ENCODE measurements at regions not wholly inside any gene's neighbourhood (a gene's known extent, or its start where the extent isn't known, plus 50 kb on each side); places are given as distances from the start of the nearest gene placed in this dataset.
A peak's percentile ranks its signal among the peaks of the same experiment; 100 is the strongest.

GRCh38 chr1:234668577-234668955 is 58.6 kb upstream of the IRF2BP2 start:
- H3K36me3 ChIP-seq (ENCODE audit: control insufficient read depth in 1 of 2, insufficient read depth in 2 of 2, low read length in 2 of 2), result no peaks in the 10 kb centered on the region
- H2BK120ac ChIP-seq (ENCODE audit: insufficient read depth, low read length, poor library complexity), result no peak overlapping the region
- no peak overlapping the region for H2AFZ ChIP-seq (ENCODE audit: insufficient read depth, low read length, poor library complexity)
- H3K9me3 ChIP-seq (ENCODE audit: insufficient read depth, low read depth, low read length), result peaks cover 2% of the 10 kb centered on the region
- H3K79me1 ChIP-seq (ENCODE audit: low read length), result no peaks in the 10 kb centered on the region
- no peak overlapping the region for H3K4me2 ChIP-seq (ENCODE audit: low read length)
- H3K4ac ChIP-seq (ENCODE audit: low read depth, low read length), result no peak overlapping the region
- no peak overlapping the region for H2AK5ac ChIP-seq (ENCODE audit: low read length)
- H3K9ac ChIP-seq (ENCODE audit: low read length), result no peak overlapping the region
- no peak overlapping the region for H4K12ac ChIP-seq (ENCODE audit: low read depth, low read length)
- no CpG with 5 or more reads among the region's 5 CpGs for WGBS (ENCODE audit: extremely low coverage, insufficient coverage, insufficient read length)
- H4K8ac ChIP-seq (ENCODE audit: low read depth, low read length), result no peak overlapping the region
- H3K27me3 ChIP-seq (ENCODE audit: insufficient read depth, low read length), result no peaks in the 10 kb centered on the region
- no peaks in the 10 kb centered on the region for H3K79me2 ChIP-seq (ENCODE audit: control insufficient read depth, insufficient read depth, low read length, poor library complexity)
- H3K4me3 ChIP-seq (ENCODE audit: low read depth, low read length), result no peak overlapping the region
- no peak overlapping the region for H3K14ac ChIP-seq (ENCODE audit: low read length)
- H3K27ac ChIP-seq (ENCODE audit: low read depth, low read length), result no peak overlapping the region
- no peaks in the 10 kb centered on the region for H3K4me1 ChIP-seq (ENCODE audit: control insufficient read depth in 1 of 2, insufficient read depth in 2 of 2, low read length in 2 of 2)
- H4K91ac ChIP-seq (ENCODE audit: low read depth, low read length), result no peak overlapping the region
- H2BK12ac ChIP-seq (ENCODE audit: low read length), result no peak overlapping the region
- H3K18ac ChIP-seq (ENCODE audit: low read length), result no peak overlapping the region
- H2BK5ac ChIP-seq (ENCODE audit: low read depth, low read length, poor library complexity), result no peak overlapping the region
- no peak overlapping the region for H3K23ac ChIP-seq (ENCODE audit: low read length)
- no peak for DNase-seq

- WGBS (ENCODE audit: extremely low coverage, insufficient coverage, insufficient read length), result no CpG with 5 or more reads among the region's 2 CpGs
- no peak overlapping the region for H3K9ac ChIP-seq (ENCODE audit: low read length)
These were observed 57.9 kb upstream of the IRF2BP2 start for GRCh38 chr1:234667600-234668576.

GRCh38 chr1:234666761-234667160 is 56.8 kb upstream of the IRF2BP2 start:
- H2AFZ ChIP-seq (ENCODE audit: insufficient read depth, low read length, poor library complexity), result no peak overlapping the region
- H4K8ac ChIP-seq (ENCODE audit: low read depth, low read length), result no peak overlapping the region
- no peak overlapping the region for H3K4me3 ChIP-seq (ENCODE audit: low read depth, low read length)
- no peak overlapping the region for H3K14ac ChIP-seq (ENCODE audit: low read length)
- H3K4ac ChIP-seq (ENCODE audit: low read depth, low read length), result no peak overlapping the region
- no peaks in the 10 kb centered on the region for H3K79me2 ChIP-seq (ENCODE audit: control insufficient read depth, insufficient read depth, low read length, poor library complexity)
- H4K91ac ChIP-seq (ENCODE audit: low read depth, low read length), result no peak overlapping the region
- H2BK120ac ChIP-seq (ENCODE audit: insufficient read depth, low read length, poor library complexity), result no peak overlapping the region
- no peak overlapping the region for H3K27ac ChIP-seq (ENCODE audit: low read depth, low read length)
- H3K9ac ChIP-seq (ENCODE audit: low read length), result no peak overlapping the region
- no peak overlapping the region for H2AK5ac ChIP-seq (ENCODE audit: low read length)
- no peaks in the 10 kb centered on the region for H3K4me1 ChIP-seq (ENCODE audit: control insufficient read depth in 1 of 2, insufficient read depth in 2 of 2, low read length in 2 of 2)
- H2BK5ac ChIP-seq (ENCODE audit: low read depth, low read length, poor library complexity), result no peak overlapping the region
- H3K27me3 ChIP-seq (ENCODE audit: insufficient read depth, low read length), result no peaks in the 10 kb centered on the region
- H3K79me1 ChIP-seq (ENCODE audit: low read length), result no peaks in the 10 kb centered on the region
- peak in 1 of 2 donors; percentile 15 for DNase-seq
- no peaks in the 10 kb centered on the region for H3K36me3 ChIP-seq (ENCODE audit: control insufficient read depth in 1 of 2, insufficient read depth in 2 of 2, low read length in 2 of 2)
- no CpG with 5 or more reads among the region's 4 CpGs for WGBS (ENCODE audit: extremely low coverage, insufficient coverage, insufficient read length)
- no peak overlapping the region for H3K18ac ChIP-seq (ENCODE audit: low read length)
- no peak overlapping the region for H4K12ac ChIP-seq (ENCODE audit: low read depth, low read length)
- H3K9me3 ChIP-seq (ENCODE audit: insufficient read depth, low read depth, low read length), result peaks cover 2% of the 10 kb centered on the region
- no peak overlapping the region for H2BK12ac ChIP-seq (ENCODE audit: low read length)
- no peak overlapping the region for H3K23ac ChIP-seq (ENCODE audit: low read length)
- H3K4me2 ChIP-seq (ENCODE audit: low read length), result no peak overlapping the region

More at GRCh38 chr1:234667600-234668576, 57.9 kb upstream of the IRF2BP2 start:
- H3K79me2 ChIP-seq (ENCODE audit: control insufficient read depth, insufficient read depth, low read length, poor library complexity), result no peaks in the 10 kb centered on the region
- H2BK120ac ChIP-seq (ENCODE audit: insufficient read depth, low read length, poor library complexity), result no peak overlapping the region
- H4K12ac ChIP-seq (ENCODE audit: low read depth, low read length), result no peak overlapping the region
- no peaks in the 10 kb centered on the region for H3K79me1 ChIP-seq (ENCODE audit: low read length)
- H3K27me3 ChIP-seq (ENCODE audit: insufficient read depth, low read length), result no peaks in the 10 kb centered on the region
- DNase-seq, result peak in 1 of 2 donors; percentile 28
- no peak overlapping the region for H3K4me2 ChIP-seq (ENCODE audit: low read length)
- no peak overlapping the region for H2BK12ac ChIP-seq (ENCODE audit: low read length)
- peaks cover 2% of the 10 kb centered on the region for H3K9me3 ChIP-seq (ENCODE audit: insufficient read depth, low read depth, low read length)
- no peak overlapping the region for H3K14ac ChIP-seq (ENCODE audit: low read length)
- no peak overlapping the region for H2BK5ac ChIP-seq (ENCODE audit: low read depth, low read length, poor library complexity)
- no peaks in the 10 kb centered on the region for H3K4me1 ChIP-seq (ENCODE audit: control insufficient read depth in 1 of 2, insufficient read depth in 2 of 2, low read length in 2 of 2)
- H4K8ac ChIP-seq (ENCODE audit: low read depth, low read length), result no peak overlapping the region
- H3K18ac ChIP-seq (ENCODE audit: low read length), result no peak overlapping the region
- no peak overlapping the region for H3K4me3 ChIP-seq (ENCODE audit: low read depth, low read length)
- H2AK5ac ChIP-seq (ENCODE audit: low read length), result no peak overlapping the region
- no peak overlapping the region for H3K27ac ChIP-seq (ENCODE audit: low read depth, low read length)
- no peak overlapping the region for H4K91ac ChIP-seq (ENCODE audit: low read depth, low read length)
- no peak overlapping the region for H3K23ac ChIP-seq (ENCODE audit: low read length)
- H3K36me3 ChIP-seq (ENCODE audit: control insufficient read depth in 1 of 2, insufficient read depth in 2 of 2, low read length in 2 of 2), result no peaks in the 10 kb centered on the region
- no peak overlapping the region for H3K4ac ChIP-seq (ENCODE audit: low read depth, low read length)
- no peak overlapping the region for H2AFZ ChIP-seq (ENCODE audit: insufficient read depth, low read length, poor library complexity)

GRCh38 chr1:234665975-234666605 is 56.1 kb upstream of the IRF2BP2 start:
- H3K23ac ChIP-seq (ENCODE audit: low read length), result no peak overlapping the region
- peaks cover 2% of the 10 kb centered on the region for H3K9me3 ChIP-seq (ENCODE audit: insufficient read depth, low read depth, low read length)
- H3K18ac ChIP-seq (ENCODE audit: low read length), result no peak overlapping the region
- DNase-seq, result peak in 1 of 2 donors; percentile 9
- H3K79me2 ChIP-seq (ENCODE audit: control insufficient read depth, insufficient read depth, low read length, poor library complexity), result no peaks in the 10 kb centered on the region
- H3K4ac ChIP-seq (ENCODE audit: low read depth, low read length), result no peak overlapping the region
- H3K4me1 ChIP-seq (ENCODE audit: control insufficient read depth in 1 of 2, insufficient read depth in 2 of 2, low read length in 2 of 2), result no peaks in the 10 kb centered on the region
- H3K27ac ChIP-seq (ENCODE audit: low read depth, low read length), result no peak overlapping the region
- no peak overlapping the region for H4K12ac ChIP-seq (ENCODE audit: low read depth, low read length)
- no peak overlapping the region for H2AK5ac ChIP-seq (ENCODE audit: low read length)
- no peak overlapping the region for H3K4me2 ChIP-seq (ENCODE audit: low read length)
- no peak overlapping the region for H3K9ac ChIP-seq (ENCODE audit: low read length)
- no peak overlapping the region for H2BK120ac ChIP-seq (ENCODE audit: insufficient read depth, low read length, poor library complexity)
- H3K4me3 ChIP-seq (ENCODE audit: low read depth, low read length), result no peak overlapping the region
- no peaks in the 10 kb centered on the region for H3K36me3 ChIP-seq (ENCODE audit: control insufficient read depth in 1 of 2, insufficient read depth in 2 of 2, low read length in 2 of 2)
- WGBS (ENCODE audit: extremely low coverage, insufficient coverage, insufficient read length), result no CpG with 5 or more reads among the region's 6 CpGs
- no peak overlapping the region for H2BK12ac ChIP-seq (ENCODE audit: low read length)
- H2AFZ ChIP-seq (ENCODE audit: insufficient read depth, low read length, poor library complexity), result no peak overlapping the region
- H4K8ac ChIP-seq (ENCODE audit: low read depth, low read length), result no peak overlapping the region
- H3K14ac ChIP-seq (ENCODE audit: low read length), result no peak overlapping the region
- H2BK5ac ChIP-seq (ENCODE audit: low read depth, low read length, poor library complexity), result no peak overlapping the region
- H3K79me1 ChIP-seq (ENCODE audit: low read length), result no peaks in the 10 kb centered on the region
- no peak overlapping the region for H4K91ac ChIP-seq (ENCODE audit: low read depth, low read length)
- no peaks in the 10 kb centered on the region for H3K27me3 ChIP-seq (ENCODE audit: insufficient read depth, low read length)
